NCI-H748 (cell line): ENCODE measurements at regions not wholly inside any gene's neighbourhood (a gene's known extent, or its start where the extent isn't known, plus 50 kb on each side); places are given as distances from the start of the nearest gene placed in this dataset.
A peak's percentile ranks its signal among the peaks of the same experiment; 100 is the strongest.

Experiments
- DNase-seq: peaks from one replicate; lab custom pipeline; 2025; ENCODE audit not compliant: unreplicated experiment; lab: John Stamatoyannopoulos, UW

- no peak for DNase-seq
Measured at GRCh38 chr16:65445313-65446260, 323.7 kb upstream of the CDH11 start.

GRCh38 chr16:65441501-65441900 is 319.6 kb upstream of the CDH11 start:
- DNase-seq, result no peak

GRCh38 chr16:65429504-65430181 is 307.8 kb upstream of the CDH11 start:
- DNase-seq, result peak; percentile 10

- DNase-seq, result no peak
Measured at GRCh38 chr16:65426484-65426883, 304.6 kb upstream of the CDH11 start.

GRCh38 chr16:65422934-65423333 is 301.1 kb upstream of the CDH11 start:
- no peak for DNase-seq

GRCh38 chr16:65421596-65421995 is 299.7 kb upstream of the CDH11 start:
- DNase-seq, result no peak

GRCh38 chr16:65418435-65418834 is 296.6 kb upstream of the CDH11 start:
- no peak for DNase-seq

- no peak for DNase-seq
Measured at GRCh38 chr16:65415460-65415859, 293.6 kb upstream of the CDH11 start.

- no peak for DNase-seq
Measured at GRCh38 chr16:65414284-65414984, 292.6 kb upstream of the CDH11 start.

GRCh38 chr16:65413861-65414260 is 292.0 kb upstream of the CDH11 start:
- no peak for DNase-seq

- DNase-seq, result no peak
Measured at GRCh38 chr16:65410801-65411200, 288.9 kb upstream of the CDH11 start.

- no peak for DNase-seq
Measured at GRCh38 chr16:65409510-65409909, 287.6 kb upstream of the CDH11 start.

- no peak for DNase-seq
Measured at GRCh38 chr16:65406933-65407332, 285.1 kb upstream of the CDH11 start.

GRCh38 chr16:65406116-65406515 is 284.3 kb upstream of the CDH11 start:
- DNase-seq, result no peak

- DNase-seq, result no peak
Measured at GRCh38 chr16:65394281-65394680, 272.4 kb upstream of the CDH11 start.

GRCh38 chr16:65392806-65393565 is 271.1 kb upstream of the CDH11 start:
- DNase-seq, result no peak

GRCh38 chr16:65388592-65388991 is 266.7 kb upstream of the CDH11 start:
- DNase-seq, result no peak

GRCh38 chr16:65386672-65387071 is 264.8 kb upstream of the CDH11 start:
- no peak for DNase-seq

GRCh38 chr16:65384441-65384840 is 262.6 kb upstream of the CDH11 start:
- DNase-seq, result no peak

GRCh38 chr16:65377195-65377594 is 255.3 kb upstream of the CDH11 start:
- DNase-seq, result no peak

- no peak for DNase-seq
Measured at GRCh38 chr16:65376601-65377000, 254.7 kb upstream of the CDH11 start.
